ENCODE measurements at regions not wholly inside any gene's neighbourhood (a gene's known extent, or its start where the extent isn't known, plus 50 kb on each side); places are given as distances from the start of the nearest gene placed in this dataset.

GRCh38 chr2:155115846-155116245 is 417.4 kb downstream of the KCNJ3 start:
- TF ChIP-seq CTCF (conservative IDR thresholded peaks at IDR 0.05; ENCODE audit: low read length) (no peak), EZH2phosphoT487 (IDR thresholded peaks at IDR 0.05; ENCODE audit: borderline replicate concordance, low read depth, low read length) (no peak)
